Esophagus squamous epithelium (tissue), 5 donors: ENCODE measurements at regions not wholly inside any gene's neighbourhood (a gene's known extent, or its start where the extent isn't known, plus 50 kb on each side); places are given as distances from the start of the nearest gene placed in this dataset.

Source experiments
- DNase-seq: peaks from one replicate; lab custom pipeline; 2025; lab: John Stamatoyannopoulos, UW
- H3K27ac ChIP-seq, 4 donors: fragments of 200-600 bp; sonication (generic); one replicate each; pipeline ENCODE4 v1.5.1; 2016 to 2019; ENCODE audit warnings: mild to moderate bottlenecking in 1 of 4
- H3K27me3 ChIP-seq, 4 donors: fragments of 200-600 bp; sonication (generic); 1 replicate in 3 of 4; 2 replicates in 1 of 4; pipeline versions ENCODE4 v1.5.1 to v1.6.0; 2017 to 2021; ENCODE audit warnings: antibody characterized with exemption in 1 of 4
- H3K36me3 ChIP-seq, 3 donors: fragments of 200-600 bp; sonication (generic); one replicate each; pipeline ENCODE4 v1.5.1; 2016 to 2019
- H3K4me1 ChIP-seq, 3 donors: fragments of 200-600 bp; sonication (generic); one replicate each; pipeline ENCODE4 v1.5.1; 2017 to 2019
- H3K4me3 ChIP-seq, 4 donors: fragments of 200-600 bp; sonication (generic); 1 replicate in 3 of 4; 2 replicates in 1 of 4; pipeline ENCODE4 v1.5.1; 2016 to 2019; ENCODE audit warnings: mild to moderate bottlenecking in 2 of 4, moderate library complexity in 1 of 4
- H3K9me3 ChIP-seq, 3 donors: fragments of 200-600 bp; sonication (generic); one replicate each; pipeline ENCODE4 v1.5.1; 2016 to 2019
- POLR2A ChIP-seq, 4 donors: fragments of 450-650 bp; IDR thresholded peaks; one replicate each; pipeline ENCODE4 v1.6.1; 2017; ENCODE audit warnings: antibody characterized with exemption in 4 of 4, mild to moderate bottlenecking in 4 of 4, moderate library complexity in 3 of 4
- WGBS, 2 donors: methylation state at CpG; one replicate each; pipeline ENCODE4 v1.1.5; 2018; 5-methylcytosine and 5-hydroxymethylcytosine counted together
- intact Hi-C: fragments of 100-400 bp; cut with DNase I; formaldehyde crosslinking; loops from one replicate; pipeline ENCODE4 v1.15.0; 2022
- TF ChIP-seq, protein P1 (sequence below), 6 experiments: fragments of 450-650 bp in 4 of 6; fragments of 200-600 bp in 2 of 6; sonication (generic) in 2 of 6; IDR thresholded peaks; one replicate each; pipeline ENCODE4 v1.5.1; 2016 to 2019; ENCODE audit warnings: antibody characterized with exemption in 6 of 6, mild to moderate bottlenecking in 4 of 6, moderate library complexity in 4 of 6
- donor health status: DM: yes; HTN: yes; CAD: no.

DNA sequence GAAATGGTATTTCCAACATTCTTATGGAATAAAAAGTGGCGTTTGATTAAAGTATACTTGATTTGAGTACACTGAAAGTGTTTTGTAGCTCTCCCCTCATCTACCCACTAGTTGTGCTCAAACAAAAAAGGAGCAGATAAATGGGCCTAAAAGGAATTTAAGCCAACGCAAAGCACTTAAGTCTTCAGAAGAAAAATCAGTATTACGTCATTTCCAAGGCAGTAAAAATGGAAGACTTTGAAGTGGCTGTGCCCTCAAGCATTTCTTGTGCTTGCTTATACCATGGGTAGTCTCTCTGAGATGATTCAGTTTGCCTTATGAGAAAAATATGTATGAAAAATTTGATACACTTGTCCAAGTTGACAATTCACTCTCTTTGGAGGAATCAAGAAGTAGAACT, 279.9 kb upstream of the CD180 start:
- Histone ChIP-seq H3K9me3 (no peaks in the 10 kb centered on the region), H3K27ac (peak overlapping the region in 3 of 4 donors; percentile 29 to 72 (median 59))

DNA sequence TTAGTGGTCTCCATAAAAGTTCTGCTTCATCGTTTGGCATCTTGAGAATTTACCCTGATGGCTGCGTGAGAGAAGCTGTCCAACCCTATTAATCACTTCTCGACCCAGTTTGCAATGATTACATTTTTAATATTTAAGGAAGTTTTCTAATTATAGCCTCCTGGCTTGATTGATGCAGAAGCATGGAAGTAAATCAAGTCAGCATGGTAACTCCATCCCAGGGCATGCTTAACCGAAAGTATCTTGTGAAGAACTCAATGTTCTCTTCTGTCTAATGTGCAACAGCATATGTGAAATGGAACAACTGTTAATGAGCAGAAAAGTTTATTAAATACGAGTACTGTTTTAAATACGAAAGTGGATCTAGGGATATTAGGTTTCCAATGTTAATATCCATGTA, 278.9 kb upstream of the CD180 start:
- Histone ChIP-seq H3K4me1 (no peaks in the 10 kb centered on the region), H3K36me3 (no peaks in the 10 kb centered on the region), H3K4me3 (peak overlapping the region in 1 of 4 donors; percentile 15), H3K27ac (peak overlapping the region in 3 of 4 donors; percentile 59 to 72 (median 71)), H3K9me3 (no peaks in the 10 kb centered on the region), H3K27me3 (no peaks in the 10 kb centered on the region)
- intact Hi-C loops, result no loop called here
- TF ChIP-seq, protein P1, sequence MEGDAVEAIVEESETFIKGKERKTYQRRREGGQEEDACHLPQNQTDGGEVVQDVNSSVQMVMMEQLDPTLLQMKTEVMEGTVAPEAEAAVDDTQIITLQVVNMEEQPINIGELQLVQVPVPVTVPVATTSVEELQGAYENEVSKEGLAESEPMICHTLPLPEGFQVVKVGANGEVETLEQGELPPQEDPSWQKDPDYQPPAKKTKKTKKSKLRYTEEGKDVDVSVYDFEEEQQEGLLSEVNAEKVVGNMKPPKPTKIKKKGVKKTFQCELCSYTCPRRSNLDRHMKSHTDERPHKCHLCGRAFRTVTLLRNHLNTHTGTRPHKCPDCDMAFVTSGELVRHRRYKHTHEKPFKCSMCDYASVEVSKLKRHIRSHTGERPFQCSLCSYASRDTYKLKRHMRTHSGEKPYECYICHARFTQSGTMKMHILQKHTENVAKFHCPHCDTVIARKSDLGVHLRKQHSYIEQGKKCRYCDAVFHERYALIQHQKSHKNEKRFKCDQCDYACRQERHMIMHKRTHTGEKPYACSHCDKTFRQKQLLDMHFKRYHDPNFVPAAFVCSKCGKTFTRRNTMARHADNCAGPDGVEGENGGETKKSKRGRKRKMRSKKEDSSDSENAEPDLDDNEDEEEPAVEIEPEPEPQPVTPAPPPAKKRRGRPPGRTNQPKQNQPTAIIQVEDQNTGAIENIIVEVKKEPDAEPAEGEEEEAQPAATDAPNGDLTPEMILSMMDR (IDR thresholded peaks at IDR 0.05), result no peak
- TF ChIP-seq POLR2A (IDR thresholded peaks at IDR 0.05), result no peak
- 62 to 75% methylated on average over 6 of the region's 6 CpGs for WGBS, 2 donors
- DNase-seq, result no peak

More for the DNA sequence above, 279.9 kb upstream of the CD180 start:
- Histone ChIP-seq H3K27me3 (no peaks in the 10 kb centered on the region), H3K4me3 (no peak overlapping the region), H3K4me1 (no peaks in the 10 kb centered on the region), H3K36me3 (no peaks in the 10 kb centered on the region)
- WGBS, 2 donors, result 51 to 59% methylated on average over 3 of the region's 3 CpGs
- intact Hi-C loops, result no loop called here
- DNase-seq, result no peak
- TF ChIP-seq, protein P1 (IDR thresholded peaks at IDR 0.05), result no peak
- TF ChIP-seq POLR2A (IDR thresholded peaks at IDR 0.05), result no peak

DNA sequence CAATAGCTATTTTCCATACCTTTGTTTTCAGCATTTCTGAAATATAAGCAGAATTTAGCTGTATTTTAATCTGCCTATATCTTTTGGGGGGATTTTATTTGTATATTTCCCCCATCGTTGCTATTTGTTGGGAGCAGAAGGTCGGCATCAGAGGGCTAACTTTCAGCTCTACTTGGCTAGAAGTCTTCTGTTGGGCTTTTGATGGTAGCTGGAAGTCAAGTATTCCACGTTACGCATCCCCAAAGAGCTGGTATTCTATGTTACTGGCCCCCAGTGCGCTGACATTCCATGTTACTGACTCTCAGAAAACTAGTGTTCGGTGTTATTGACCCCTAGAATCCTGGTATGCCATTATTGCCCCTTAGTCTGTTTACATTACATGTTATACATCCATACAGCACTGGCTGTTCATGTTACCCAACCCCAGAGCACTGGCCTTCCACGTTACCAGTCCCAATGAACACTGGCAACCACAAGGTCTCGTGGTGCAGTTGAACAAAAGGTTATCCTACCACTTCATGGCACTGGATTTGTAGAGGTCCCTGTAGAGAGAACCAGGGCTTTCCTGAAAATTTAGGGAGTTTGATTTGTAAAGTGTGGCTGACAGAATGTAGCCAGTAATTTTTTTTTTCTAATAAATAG, 278.1 kb upstream of the CD180 start:
- H3K27ac ChIP-seq, result peak overlapping the region in 3 of 4 donors; percentile 11 to 72 (median 59)
- H3K4me3 ChIP-seq, result no peak overlapping the region
- H3K36me3 ChIP-seq, result no peaks in the 10 kb centered on the region
- H3K9me3 ChIP-seq, result no peaks in the 10 kb centered on the region
- TF ChIP-seq POLR2A (IDR thresholded peaks at IDR 0.05), result no peak
- TF ChIP-seq, protein P1 (IDR thresholded peaks at IDR 0.05), result no peak
- intact Hi-C loops, result no loop called here
- H3K27me3 ChIP-seq, result no peaks in the 10 kb centered on the region
- H3K4me1 ChIP-seq, result no peaks in the 10 kb centered on the region
- WGBS, 2 donors, result 78 to 86% methylated on average over 8 of the region's 8 CpGs
- no peak for DNase-seq

DNA sequence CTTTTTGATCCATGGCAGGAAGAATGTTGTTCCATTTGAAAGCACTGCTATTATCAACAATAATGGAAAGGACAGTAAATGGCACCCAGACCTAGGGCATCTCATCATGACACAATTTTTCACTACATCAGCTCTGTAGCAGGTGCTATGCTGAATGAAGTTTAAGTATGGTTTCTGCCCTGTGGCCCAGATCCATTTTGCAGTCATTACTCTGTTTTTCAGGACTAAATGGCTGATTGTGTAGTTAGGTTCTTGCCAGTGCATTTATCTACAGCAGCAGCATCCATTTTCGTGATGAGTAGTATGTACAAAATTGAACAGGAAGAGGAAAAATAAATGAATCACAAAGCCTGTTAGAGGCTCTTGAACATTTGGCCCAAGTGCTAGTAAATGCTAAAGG, 270.5 kb upstream of the CD180 start:
- Histone ChIP-seq H3K27ac (no peak overlapping the region), H3K4me3 (no peak overlapping the region), H3K9me3 (no peaks in the 10 kb centered on the region), H3K27me3 (no peaks in the 10 kb centered on the region), H3K4me1 (no peaks in the 10 kb centered on the region), H3K36me3 (no peaks in the 10 kb centered on the region)
- 80 to 92% methylated on average over 1 of the region's 1 CpG for WGBS, 2 donors
- no peak for DNase-seq
- TF ChIP-seq POLR2A (IDR thresholded peaks at IDR 0.05), result no peak
- TF ChIP-seq, protein P1 (IDR thresholded peaks at IDR 0.05), result no peak
- intact Hi-C loops, result no loop called here

DNA sequence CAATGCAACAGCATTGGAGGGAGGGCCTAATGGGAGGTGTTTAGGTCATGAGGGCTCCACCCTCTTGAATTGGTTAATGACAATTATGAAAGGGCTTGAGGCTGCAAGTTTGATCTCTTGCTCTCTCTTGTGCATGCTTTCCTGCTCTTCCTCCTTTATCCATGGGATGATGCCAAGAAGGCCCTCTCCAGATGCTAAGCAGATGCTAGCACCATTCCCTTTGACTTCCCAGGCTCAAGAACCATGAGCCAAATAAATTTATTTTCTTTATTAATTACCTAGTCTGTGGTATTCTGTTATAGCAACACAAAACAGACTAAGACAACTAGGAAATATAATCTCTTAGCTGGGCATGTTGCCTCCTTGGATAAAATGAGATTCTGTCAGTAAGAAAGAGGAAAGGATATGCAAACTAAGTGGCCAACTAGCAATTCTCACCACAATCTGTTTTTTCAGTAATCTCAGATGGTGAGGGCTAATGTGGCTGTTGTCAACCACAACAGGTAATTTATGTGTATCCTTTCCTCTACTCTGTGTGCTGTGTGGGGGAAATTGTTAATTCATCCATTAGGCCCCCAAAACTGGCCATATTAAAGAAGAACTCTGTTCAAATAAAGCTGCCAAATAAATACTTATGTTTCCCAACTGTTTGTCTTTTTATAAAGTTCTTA, 269.1 kb upstream of the CD180 start:
- no peaks in the 10 kb centered on the region for H3K4me1 ChIP-seq
- no peaks in the 10 kb centered on the region for H3K27me3 ChIP-seq
- intact Hi-C loops, result no loop called here
- H3K4me3 ChIP-seq, result no peak overlapping the region
- no peaks in the 10 kb centered on the region for H3K36me3 ChIP-seq
- DNase-seq, result no peak
- H3K9me3 ChIP-seq, result no peaks in the 10 kb centered on the region
- TF ChIP-seq, protein P1 (IDR thresholded peaks at IDR 0.05), result no peak
- no peak for TF ChIP-seq POLR2A (IDR thresholded peaks at IDR 0.05)
- H3K27ac ChIP-seq, result no peak overlapping the region
